ENCODE measurements at regions not wholly inside any gene's neighbourhood (a gene's known extent, or its start where the extent isn't known, plus 50 kb on each side); places are given as distances from the start of the nearest gene placed in this dataset.

DNA sequence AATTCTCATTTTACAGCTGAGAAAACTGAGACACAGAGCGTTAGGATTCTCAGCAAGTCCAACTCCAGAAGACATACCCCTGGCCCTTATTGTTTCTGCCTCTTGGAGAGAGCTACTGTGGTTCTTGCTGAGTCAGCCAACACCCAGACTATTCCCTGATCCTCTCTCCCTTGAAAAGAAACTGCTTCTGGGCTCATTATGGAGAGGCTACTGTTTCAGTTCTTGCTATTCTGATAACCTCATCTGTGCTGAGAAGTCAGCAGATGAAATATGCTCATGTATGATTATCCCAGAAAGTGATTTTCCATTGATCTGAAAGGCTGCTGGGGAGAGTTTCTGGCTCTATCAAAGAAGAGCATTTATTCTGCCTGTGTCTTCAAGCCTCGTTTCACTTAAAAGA, 455.6 kb upstream of the COBL start:
- DNase-seq (ENCODE audit: low read depth, low spot score), result no peak

DNA sequence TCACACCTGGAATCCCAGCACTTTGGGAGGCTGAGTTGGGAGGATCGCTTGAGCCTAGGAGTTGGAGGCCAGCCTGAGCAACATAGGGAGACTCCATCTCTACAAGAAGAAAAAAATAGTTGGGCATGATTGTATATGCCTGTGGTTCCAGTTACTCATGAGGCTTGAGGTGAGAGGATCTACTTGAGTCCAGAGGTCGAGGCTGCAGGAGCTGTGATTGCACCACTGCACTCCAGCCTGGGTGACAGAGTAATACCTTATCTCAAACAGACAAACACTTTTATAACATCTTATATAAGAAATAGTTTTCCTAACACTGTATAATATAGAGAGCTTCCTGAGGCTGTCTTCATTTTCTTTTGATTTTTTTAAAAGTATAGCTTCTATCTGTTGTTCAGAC, 448.4 kb upstream of the COBL start:
- H3K27me3 ChIP-seq (ENCODE audit: control insufficient read depth, insufficient read depth, low read length), result no peaks in the 10 kb centered on the region; the same call in 1 of the 2 replicates

More for the DNA sequence above, 455.6 kb upstream of the COBL start:
- no peaks in the 10 kb centered on the region for H3K27me3 ChIP-seq (ENCODE audit: control insufficient read depth, insufficient read depth, low read length)
- H3K36me3 ChIP-seq (ENCODE audit: control insufficient read depth, insufficient read depth, low read length), result no peaks in the 10 kb centered on the region
- H3K4me1 ChIP-seq (ENCODE audit: control insufficient read depth, insufficient read depth, low read length), result no peaks in the 10 kb centered on the region; the same call in 1 of the 2 replicates
- H3K4me3 ChIP-seq (ENCODE audit: low read length), result no peak overlapping the region
- no peaks in the 10 kb centered on the region for H3K9me3 ChIP-seq (ENCODE audit: control insufficient read depth, insufficient read depth, low read length)
- H3K27ac ChIP-seq (ENCODE audit: low read length), result no peak overlapping the region
- no CpG with 5 or more reads among the region's 2 CpGs for WGBS (ENCODE audit: insufficient coverage, insufficient read length)

DNA sequence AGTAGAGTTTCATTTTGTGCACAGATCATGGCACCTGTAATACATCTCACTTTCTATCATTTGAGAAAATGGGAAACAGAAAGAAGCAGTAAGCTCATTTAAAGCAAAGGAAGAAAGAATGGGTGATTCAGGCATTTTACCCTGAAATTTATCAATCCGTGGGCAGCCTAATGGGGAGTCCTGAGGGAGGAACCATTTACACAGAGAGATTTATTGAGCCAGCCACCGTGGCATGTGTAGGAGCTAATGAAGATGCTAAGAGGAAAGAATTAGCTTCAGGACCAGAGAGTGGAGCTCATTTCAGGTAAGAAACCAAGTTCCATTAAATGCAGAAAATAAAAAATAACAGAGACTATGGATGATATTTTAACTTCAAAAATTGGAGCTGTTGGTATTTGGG, 443.4 kb upstream of the COBL start:
- Histone ChIP-seq H3K4me3 (ENCODE audit: low read length) (no peak overlapping the region), H3K36me3 (ENCODE audit: control insufficient read depth, insufficient read depth, low read length) (no peaks in the 10 kb centered on the region), H3K27me3 (ENCODE audit: control insufficient read depth, insufficient read depth, low read length) (no peaks in the 10 kb centered on the region; the same call in 1 of the 2 replicates), H3K9me3 (ENCODE audit: control insufficient read depth, insufficient read depth, low read length) (no peaks in the 10 kb centered on the region), H3K4me1 (ENCODE audit: control insufficient read depth, insufficient read depth, low read length) (no peaks in the 10 kb centered on the region), H3K27ac (ENCODE audit: low read length) (no peak overlapping the region)
- no peak for DNase-seq (ENCODE audit: low read depth, low spot score)
- WGBS (ENCODE audit: insufficient coverage, insufficient read length), result no CpG with 5 or more reads among the region's 2 CpGs

More for the DNA sequence above, 448.4 kb upstream of the COBL start:
- Histone ChIP-seq H3K4me3 (ENCODE audit: low read length) (no peak overlapping the region), H3K9me3 (ENCODE audit: control insufficient read depth, insufficient read depth, low read length) (no peaks in the 10 kb centered on the region), H3K36me3 (ENCODE audit: control insufficient read depth, insufficient read depth, low read length) (no peaks in the 10 kb centered on the region), H3K4me1 (ENCODE audit: control insufficient read depth, insufficient read depth, low read length) (no peaks in the 10 kb centered on the region), H3K27ac (ENCODE audit: low read length) (no peak overlapping the region)
- DNase-seq (ENCODE audit: low read depth, low spot score), result no peak
- WGBS (ENCODE audit: insufficient coverage, insufficient read length), result no CpG with 5 or more reads among the region's 2 CpGs

DNA sequence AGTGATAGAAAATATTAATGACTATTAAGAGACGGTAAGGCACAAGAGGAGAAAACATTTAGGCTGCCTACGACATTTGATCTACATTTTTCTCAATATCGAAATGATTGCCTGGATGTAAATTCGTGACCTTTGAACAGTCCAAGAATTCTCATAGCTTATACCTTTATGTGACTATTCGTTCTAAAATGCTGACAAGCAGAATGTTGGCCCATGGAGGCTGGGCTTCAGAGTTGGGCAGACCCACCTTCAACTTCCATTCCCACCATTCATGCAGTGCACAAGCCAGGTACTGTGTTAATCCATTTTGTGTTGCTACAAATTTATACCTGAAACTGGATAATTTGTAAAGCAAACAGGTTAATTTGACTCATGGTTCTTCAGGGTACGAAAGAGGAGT, 441.4 kb upstream of the COBL start:
- Histone ChIP-seq H3K27ac (ENCODE audit: low read length) (no peak overlapping the region), H3K36me3 (ENCODE audit: control insufficient read depth, insufficient read depth, low read length) (no peaks in the 10 kb centered on the region), H3K9me3 (ENCODE audit: control insufficient read depth, insufficient read depth, low read length) (no peaks in the 10 kb centered on the region), H3K27me3 (ENCODE audit: control insufficient read depth, insufficient read depth, low read length) (no peaks in the 10 kb centered on the region; the same call in 1 of the 2 replicates), H3K4me3 (ENCODE audit: low read length) (no peak overlapping the region), H3K4me1 (ENCODE audit: control insufficient read depth, insufficient read depth, low read length) (no peaks in the 10 kb centered on the region)
- no peak for DNase-seq (ENCODE audit: low read depth, low spot score)
- no CpG with 5 or more reads among the region's 6 CpGs for WGBS (ENCODE audit: insufficient coverage, insufficient read length)

DNA sequence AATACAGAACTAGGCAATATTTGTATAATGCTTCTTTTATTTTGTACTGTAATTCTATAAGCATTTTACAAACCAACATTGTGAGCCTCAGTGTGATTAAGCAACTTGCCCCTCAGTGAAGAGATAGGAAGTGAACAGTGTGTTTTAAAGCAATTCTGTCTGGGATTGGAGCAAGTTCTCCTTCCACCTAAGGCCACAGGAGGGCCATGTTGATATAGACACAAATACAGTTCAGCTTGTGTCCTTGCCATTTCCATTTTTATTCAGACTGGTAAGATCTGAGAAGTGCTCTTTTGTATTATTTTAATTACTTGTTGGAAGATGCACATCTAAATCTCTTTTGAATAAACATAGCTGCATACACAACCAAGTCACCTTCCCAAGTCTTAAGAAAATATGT, 416.3 kb upstream of the COBL start:
- no peak for DNase-seq (ENCODE audit: low read depth, low spot score)
- Histone ChIP-seq H3K36me3 (ENCODE audit: control insufficient read depth, insufficient read depth, low read length) (no peaks in the 10 kb centered on the region), H3K4me1 (ENCODE audit: control insufficient read depth, insufficient read depth, low read length) (peaks cover 3% of the 10 kb centered on the region), H3K4me3 (ENCODE audit: low read length) (no peak overlapping the region), H3K9me3 (ENCODE audit: control insufficient read depth, insufficient read depth, low read length) (no peaks in the 10 kb centered on the region), H3K27me3 (ENCODE audit: control insufficient read depth, insufficient read depth, low read length) (peaks cover 28% of the 10 kb centered on the region), H3K27ac (ENCODE audit: low read length) (no peak overlapping the region)

DNA sequence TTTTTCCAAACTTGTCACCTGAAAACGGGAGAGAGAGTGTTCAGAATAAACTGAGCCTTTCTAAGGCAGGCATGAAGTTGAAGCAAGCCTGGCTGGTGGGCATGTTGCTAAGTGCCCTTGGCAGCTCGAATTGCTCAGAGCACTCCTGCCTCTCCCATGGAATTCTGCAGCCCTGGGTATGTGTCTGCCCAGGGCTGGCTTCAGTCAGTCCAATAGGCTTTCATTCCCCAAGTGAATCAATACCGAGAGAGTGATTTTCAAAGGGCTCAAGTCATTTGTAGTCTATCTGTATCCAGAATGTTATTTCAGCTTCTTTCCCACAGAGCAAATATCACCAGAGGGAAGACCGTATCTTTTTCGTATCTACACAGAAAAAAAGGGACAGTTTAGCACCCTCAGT, 415.5 kb upstream of the COBL start:
- no CpG with 5 or more reads among the region's 5 CpGs for WGBS (ENCODE audit: insufficient coverage, insufficient read length)
- peaks cover 28% of the 10 kb centered on the region for H3K27me3 ChIP-seq (ENCODE audit: control insufficient read depth, insufficient read depth, low read length)

DNA sequence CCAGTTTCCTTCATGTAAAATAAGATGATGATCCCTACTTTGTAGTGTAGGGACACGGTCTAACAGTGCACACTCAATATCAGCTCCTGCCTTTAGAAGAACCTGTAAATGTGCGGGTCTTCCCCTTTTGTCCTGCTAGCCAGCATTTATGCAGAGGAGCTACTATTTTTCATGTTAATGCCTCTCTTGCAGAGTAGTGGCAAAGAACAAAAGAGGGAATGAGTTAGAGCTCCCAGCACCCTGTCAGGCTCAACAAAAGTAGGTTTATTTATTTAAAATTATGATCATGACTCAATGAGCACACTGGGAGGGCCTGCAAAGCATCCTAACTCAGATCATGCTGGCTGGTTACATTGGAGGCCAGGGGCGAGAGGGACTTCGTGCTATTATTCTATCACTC, 414.5 kb upstream of the COBL start:
- no peak for DNase-seq (ENCODE audit: low read depth, low spot score)
- Histone ChIP-seq H3K27ac (ENCODE audit: low read length) (no peak overlapping the region), H3K4me3 (ENCODE audit: low read length) (no peak overlapping the region), H3K4me1 (ENCODE audit: control insufficient read depth, insufficient read depth, low read length) (peaks cover 3% of the 10 kb centered on the region), H3K27me3 (ENCODE audit: control insufficient read depth, insufficient read depth, low read length) (peaks cover 28% of the 10 kb centered on the region), H3K36me3 (ENCODE audit: control insufficient read depth, insufficient read depth, low read length) (no peaks in the 10 kb centered on the region), H3K9me3 (ENCODE audit: control insufficient read depth, insufficient read depth, low read length) (no peaks in the 10 kb centered on the region)
- WGBS (ENCODE audit: insufficient coverage, insufficient read length), result no CpG with 5 or more reads among the region's 4 CpGs

More for the DNA sequence above, 415.5 kb upstream of the COBL start:
- H3K9me3 ChIP-seq (ENCODE audit: control insufficient read depth, insufficient read depth, low read length), result no peaks in the 10 kb centered on the region
- H3K36me3 ChIP-seq (ENCODE audit: control insufficient read depth, insufficient read depth, low read length), result no peaks in the 10 kb centered on the region
- H3K4me3 ChIP-seq (ENCODE audit: low read length), result no peak overlapping the region
- H3K4me1 ChIP-seq (ENCODE audit: control insufficient read depth, insufficient read depth, low read length), result peaks cover 3% of the 10 kb centered on the region
- no peak overlapping the region for H3K27ac ChIP-seq (ENCODE audit: low read length)
- DNase-seq (ENCODE audit: low read depth, low spot score), result no peak

DNA sequence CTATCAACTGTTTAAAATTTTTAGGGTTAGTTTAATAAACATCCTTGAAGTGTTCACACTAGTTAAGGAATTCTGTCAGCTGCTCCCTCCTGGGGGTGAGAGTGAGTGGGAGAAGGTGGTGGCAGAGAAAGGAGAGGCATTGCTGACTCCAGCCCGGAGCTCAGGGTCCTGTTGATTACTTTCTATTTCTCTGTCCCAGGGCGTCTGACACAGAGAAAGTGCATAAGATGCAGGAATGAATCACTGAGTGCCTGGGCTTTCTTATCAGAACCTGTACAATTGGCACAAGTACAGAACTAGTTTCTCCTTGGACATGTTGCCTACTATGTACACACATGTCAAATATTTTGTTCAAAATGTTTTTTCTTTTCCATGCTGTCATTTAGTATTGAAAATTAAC, 410.8 kb upstream of the COBL start:
- H3K27me3 ChIP-seq (ENCODE audit: control insufficient read depth, insufficient read depth, low read length), result peaks cover 26% of the 10 kb centered on the region
- H3K36me3 ChIP-seq (ENCODE audit: control insufficient read depth, insufficient read depth, low read length), result no peaks in the 10 kb centered on the region
- no CpG with 5 or more reads among the region's 2 CpGs for WGBS (ENCODE audit: insufficient coverage, insufficient read length)
- DNase-seq (ENCODE audit: low read depth, low spot score), result no peak
- H3K4me3 ChIP-seq (ENCODE audit: low read length), result no peak overlapping the region
- H3K9me3 ChIP-seq (ENCODE audit: control insufficient read depth, insufficient read depth, low read length), result no peaks in the 10 kb centered on the region
- H3K4me1 ChIP-seq (ENCODE audit: control insufficient read depth, insufficient read depth, low read length), result peaks cover 3% of the 10 kb centered on the region
- no peak overlapping the region for H3K27ac ChIP-seq (ENCODE audit: low read length)

DNA sequence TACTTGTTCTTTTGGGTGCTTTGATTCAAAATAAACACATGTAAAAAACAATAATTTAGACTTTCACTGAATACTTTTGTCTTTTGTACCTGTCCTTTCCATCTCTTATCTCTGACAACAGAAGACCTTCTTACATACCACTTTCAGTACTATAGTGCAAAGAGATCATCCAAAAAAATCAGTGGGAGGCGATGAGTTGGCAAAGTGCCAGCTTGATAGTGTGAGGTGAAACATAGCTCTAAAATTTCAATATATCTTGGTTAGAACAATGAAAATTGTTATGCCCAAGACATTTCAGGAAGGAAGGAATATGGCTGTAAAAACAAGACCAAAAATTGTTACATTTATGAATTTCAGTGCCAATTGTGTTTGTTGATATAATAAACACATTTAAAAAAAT, 390.2 kb upstream of the COBL start:
- no peak overlapping the region for H3K27ac ChIP-seq (ENCODE audit: low read length)
- no peaks in the 10 kb centered on the region for H3K27me3 ChIP-seq (ENCODE audit: control insufficient read depth, insufficient read depth, low read length)
- no peak for DNase-seq (ENCODE audit: low read depth, low spot score)
- H3K4me3 ChIP-seq (ENCODE audit: low read length), result no peak overlapping the region
- no peaks in the 10 kb centered on the region for H3K4me1 ChIP-seq (ENCODE audit: control insufficient read depth, insufficient read depth, low read length)
- WGBS (ENCODE audit: insufficient coverage, insufficient read length), result no CpG with 5 or more reads among the region's 1 CpG
- no peaks in the 10 kb centered on the region for H3K9me3 ChIP-seq (ENCODE audit: control insufficient read depth, insufficient read depth, low read length)
- H3K36me3 ChIP-seq (ENCODE audit: control insufficient read depth, insufficient read depth, low read length), result no peaks in the 10 kb centered on the region

DNA sequence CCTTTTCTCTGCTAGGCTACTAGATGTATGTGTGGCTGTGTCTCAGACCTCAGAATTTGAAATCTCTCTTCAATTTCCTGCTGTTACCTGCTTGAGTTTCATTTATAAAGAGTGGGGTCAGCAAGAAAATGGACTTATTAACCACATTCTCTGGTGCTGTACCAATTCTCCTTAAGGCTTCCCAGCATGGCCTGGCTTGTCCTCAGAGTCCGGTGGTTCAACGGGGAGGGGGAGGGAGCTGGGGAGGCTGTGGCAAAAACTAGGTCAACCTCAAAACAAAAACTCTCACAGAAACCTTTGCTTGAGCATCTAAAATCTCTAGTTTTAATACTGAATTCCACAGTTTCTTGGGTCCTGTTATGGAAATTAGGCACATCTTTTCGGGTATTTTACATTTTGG, 389.1 kb upstream of the COBL start:
- Histone ChIP-seq H3K27ac (ENCODE audit: low read length) (no peak overlapping the region), H3K27me3 (ENCODE audit: control insufficient read depth, insufficient read depth, low read length) (no peaks in the 10 kb centered on the region), H3K4me1 (ENCODE audit: control insufficient read depth, insufficient read depth, low read length) (no peaks in the 10 kb centered on the region), H3K4me3 (ENCODE audit: low read length) (no peak overlapping the region), H3K36me3 (ENCODE audit: control insufficient read depth, insufficient read depth, low read length) (no peaks in the 10 kb centered on the region), H3K9me3 (ENCODE audit: control insufficient read depth, insufficient read depth, low read length) (no peaks in the 10 kb centered on the region)
- no CpG with 5 or more reads among the region's 3 CpGs for WGBS (ENCODE audit: insufficient coverage, insufficient read length)
- no peak for DNase-seq (ENCODE audit: low read depth, low spot score)

DNA sequence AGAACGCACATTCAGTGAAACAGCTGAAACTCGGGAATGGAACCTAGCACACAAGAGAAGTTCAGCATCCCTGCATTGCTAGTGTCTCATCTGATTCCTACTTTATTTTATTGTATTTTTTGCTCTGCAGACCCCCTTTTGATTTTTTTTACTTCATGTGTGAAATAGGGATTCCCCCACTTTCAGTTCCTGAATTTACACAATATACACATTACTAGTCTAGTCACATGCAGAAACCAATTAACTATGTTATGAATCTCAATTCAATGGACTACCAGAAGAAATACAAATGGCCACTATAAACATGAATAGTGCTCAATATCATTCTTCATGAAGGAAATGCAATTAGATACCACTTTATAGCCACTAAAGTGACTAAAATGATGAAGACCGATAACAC, 386.1 kb upstream of the COBL start:
- no CpG with 5 or more reads among the region's 3 CpGs for WGBS (ENCODE audit: insufficient coverage, insufficient read length)
- no peaks in the 10 kb centered on the region for H3K4me1 ChIP-seq (ENCODE audit: control insufficient read depth, insufficient read depth, low read length)
- H3K4me3 ChIP-seq (ENCODE audit: low read length), result no peak overlapping the region
- no peak for DNase-seq (ENCODE audit: low read depth, low spot score)
- no peaks in the 10 kb centered on the region for H3K27me3 ChIP-seq (ENCODE audit: control insufficient read depth, insufficient read depth, low read length)
- no peaks in the 10 kb centered on the region for H3K36me3 ChIP-seq (ENCODE audit: control insufficient read depth, insufficient read depth, low read length)
- no peak overlapping the region for H3K27ac ChIP-seq (ENCODE audit: low read length)
- no peaks in the 10 kb centered on the region for H3K9me3 ChIP-seq (ENCODE audit: control insufficient read depth, insufficient read depth, low read length)

Measured in iPS DF 6.9 (cell line).